Left kidney (tissue), 1 donor: ENCODE measurements at regions not wholly inside any gene's neighbourhood (a gene's known extent, or its start where the extent isn't known, plus 50 kb on each side); places are given as distances from the start of the nearest gene placed in this dataset.

Experiments
- DNase-seq: peaks from one replicate; pipeline ENCODE4 v3.0.0-alpha.2; 2013

DNA sequence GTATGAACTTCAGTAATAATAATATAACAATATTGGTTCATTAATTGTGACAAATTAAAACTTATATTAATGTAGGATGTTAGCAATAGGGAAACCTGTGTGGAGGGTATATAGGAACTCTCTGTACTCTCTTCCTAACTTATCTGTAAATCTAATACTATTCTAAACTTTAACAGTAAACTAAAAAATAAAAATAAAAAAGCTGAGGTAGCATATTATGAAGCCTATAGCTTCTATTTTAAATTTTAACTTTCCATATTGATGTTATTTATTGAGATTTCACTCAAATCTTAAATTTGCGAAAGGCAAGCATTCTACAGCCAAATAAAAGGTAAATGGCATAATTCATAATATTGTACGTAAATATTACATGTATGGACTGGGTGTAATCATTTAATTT lies 326.4 kb downstream of the MEI4 start:
- DNase-seq: no peak

DNA sequence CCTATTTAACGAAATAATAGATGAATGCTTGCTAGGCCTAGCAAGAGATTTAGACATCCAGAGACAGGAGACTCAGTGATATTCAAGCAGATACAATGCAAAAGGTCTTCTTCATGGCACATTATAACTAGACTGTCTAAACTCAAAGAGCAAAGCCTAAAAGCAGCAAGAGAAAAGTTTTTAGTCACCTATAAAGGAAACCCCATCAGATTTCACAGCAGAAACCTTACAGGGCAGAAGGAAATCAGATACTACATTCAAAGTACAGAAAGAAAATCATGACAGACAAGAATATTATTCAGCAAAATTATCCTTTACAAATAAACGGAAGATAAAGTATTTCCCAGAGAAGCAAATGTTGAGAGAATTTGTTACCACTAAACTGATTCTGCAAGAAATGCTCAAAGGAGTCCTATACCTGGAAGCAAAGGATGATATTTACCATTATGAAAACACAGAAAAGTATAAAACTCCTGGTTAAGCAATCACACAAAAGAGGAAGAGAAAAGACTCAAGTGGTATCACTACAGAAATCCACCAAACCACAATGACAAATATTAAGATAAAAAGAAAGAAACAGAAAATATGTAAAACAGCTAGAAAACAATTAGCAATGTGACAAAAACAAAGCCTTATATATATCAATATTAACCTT lies 333.7 kb downstream of the MEI4 start:
- DNase-seq: no peak

DNA sequence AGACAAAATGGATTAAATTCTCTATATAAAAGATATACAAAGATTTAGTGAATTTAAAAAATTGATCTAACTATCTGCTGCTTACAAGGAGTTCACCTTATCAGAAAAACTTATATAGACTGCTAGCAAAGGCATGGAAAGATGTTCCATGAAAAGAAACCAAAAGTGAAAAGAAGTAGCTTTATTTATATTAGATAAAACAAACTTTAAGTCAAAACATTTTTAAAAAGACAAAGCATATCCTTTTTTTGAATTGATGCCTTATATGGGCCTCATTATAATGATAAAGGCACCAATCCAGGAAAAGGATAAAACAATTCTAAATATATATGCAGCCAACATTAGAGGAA lies 334.2 kb downstream of the MEI4 start:
- no peak for DNase-seq

DNA sequence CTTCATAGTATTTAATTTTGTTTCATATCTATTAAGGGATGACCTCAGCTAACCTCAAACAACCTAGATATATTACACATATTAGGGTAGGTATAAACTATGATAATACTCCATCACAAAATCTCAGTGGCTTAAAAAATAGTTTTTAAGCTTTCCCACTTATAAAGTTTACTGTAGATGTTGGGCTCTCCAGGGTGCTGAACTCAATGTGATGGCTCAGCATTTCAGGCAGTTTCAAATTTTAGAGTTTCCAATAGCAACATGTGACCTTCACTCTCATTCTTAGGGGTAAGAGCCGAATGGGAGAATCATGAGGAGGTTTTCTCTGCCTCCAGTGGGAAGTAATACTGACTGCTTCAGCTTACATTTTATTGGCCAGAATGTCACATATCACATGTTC lies 357.3 kb downstream of the MEI4 start:
- no peak for DNase-seq

DNA sequence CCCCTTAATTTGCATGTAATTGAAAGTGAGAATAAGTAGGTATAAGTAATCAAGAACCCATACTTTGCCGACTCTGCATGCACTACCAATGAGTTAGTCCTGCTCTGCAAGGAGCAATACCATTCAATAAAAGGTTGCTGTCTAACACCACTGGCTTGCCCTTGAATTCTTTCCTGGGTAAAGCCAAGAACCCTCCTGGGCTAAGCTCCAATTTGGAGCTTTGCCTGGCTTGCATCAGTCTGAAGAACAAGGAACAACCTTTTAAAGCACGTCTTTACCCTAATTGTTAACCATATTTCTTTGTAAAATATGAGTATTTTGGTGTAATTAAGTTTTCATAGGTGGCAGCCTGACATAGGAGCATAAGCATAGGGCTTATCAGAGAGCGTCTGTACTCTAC lies 367.7 kb downstream of the MEI4 start:
- DNase-seq: no peak

DNA sequence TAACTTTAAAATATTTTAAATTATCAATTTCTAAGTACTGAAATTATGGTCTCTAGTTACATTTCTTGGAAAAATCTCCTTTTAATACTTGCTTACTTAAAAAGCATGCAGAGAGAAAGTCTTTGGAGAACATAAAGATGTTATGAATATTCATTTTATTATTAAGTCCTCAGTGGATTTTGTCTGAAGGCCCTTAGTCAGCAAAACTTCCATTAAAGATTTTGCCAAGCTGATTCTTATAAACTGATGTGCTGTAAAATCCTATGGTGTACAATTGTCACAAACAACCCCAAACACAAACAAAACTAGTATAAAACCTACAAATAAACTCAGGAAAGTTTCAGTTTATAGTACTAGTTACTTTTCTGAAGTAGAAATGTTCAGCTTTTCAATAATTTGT lies 372.7 kb downstream of the MEI4 start:
- no peak for DNase-seq

DNA sequence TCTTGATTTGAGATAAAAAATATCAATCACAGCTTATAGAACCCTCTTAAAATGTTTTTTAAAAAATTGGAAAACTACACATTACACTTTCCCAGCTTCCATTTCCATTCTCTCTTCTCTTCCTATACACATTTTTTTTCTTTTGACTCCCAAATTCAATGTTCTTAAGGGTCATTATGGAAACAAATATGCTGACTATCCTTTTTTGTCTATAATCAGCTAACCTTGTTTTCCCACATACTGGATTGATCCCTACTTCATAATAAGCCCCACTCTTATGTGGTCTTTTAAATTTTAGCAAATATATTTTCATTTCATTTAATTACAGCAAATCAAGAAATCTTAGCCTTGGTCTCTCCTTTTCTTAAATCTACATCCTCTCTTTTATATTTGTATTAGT lies 378.4 kb downstream of the MEI4 start:
- DNase-seq: no peak

DNA sequence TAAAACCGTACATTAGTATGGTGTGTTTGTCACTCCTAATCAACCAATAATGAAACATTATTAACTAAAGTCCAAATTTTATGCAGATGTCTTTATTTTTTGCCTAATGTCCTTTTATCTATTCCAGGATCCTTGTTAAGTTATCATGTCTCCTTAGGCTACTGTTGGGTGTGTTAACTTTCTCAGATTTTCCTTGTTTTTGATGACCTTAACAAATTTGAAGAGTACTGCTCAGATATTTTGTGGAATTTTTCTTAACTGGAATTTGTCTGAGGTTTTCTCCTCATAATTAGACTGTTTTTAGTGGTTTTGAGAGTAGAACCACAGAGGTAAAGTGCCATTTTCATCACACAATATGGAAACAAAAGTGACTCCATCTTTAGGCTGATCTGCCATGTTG lies 406.3 kb downstream of the MEI4 start:
- DNase-seq: no peak

DNA sequence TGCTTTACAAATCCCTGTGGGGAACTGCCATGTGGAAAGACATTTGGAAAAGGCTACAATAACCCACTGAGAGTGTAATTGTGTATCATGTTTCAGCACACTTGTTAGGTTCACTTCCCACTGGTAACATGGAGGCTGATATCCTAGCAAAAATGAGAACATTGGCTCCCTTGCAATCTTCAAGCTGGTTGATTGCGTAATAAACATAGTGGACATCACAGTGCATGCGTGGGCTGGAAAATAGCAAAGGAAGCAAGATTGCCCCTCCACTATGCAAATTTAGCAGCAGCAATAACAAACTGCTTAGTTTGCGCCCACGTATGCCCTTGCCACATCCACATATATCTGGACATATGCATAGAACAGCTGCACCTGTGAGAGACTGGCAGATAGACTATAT lies 410.2 kb downstream of the MEI4 start:
- no peak for DNase-seq

DNA sequence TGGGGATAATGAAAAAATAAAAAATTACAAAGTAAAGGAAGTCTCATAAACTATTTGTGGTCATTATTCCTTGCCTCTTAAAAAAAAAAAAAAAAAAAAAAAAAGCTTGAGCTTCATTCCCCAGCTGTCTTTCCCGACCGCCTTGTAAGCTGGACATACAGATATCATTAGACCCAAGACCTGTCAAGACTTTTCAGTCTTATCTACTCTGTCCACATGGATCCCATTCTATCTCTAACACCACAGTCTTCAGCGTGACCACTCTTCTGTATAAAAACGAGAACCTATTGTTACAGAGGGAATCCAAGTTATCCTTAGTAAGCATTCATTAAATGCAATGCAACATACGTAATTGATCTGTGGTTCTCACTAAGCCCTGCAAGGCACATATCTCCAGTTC lies 423.5 kb downstream of the MEI4 start:
- no peak for DNase-seq

DNA sequence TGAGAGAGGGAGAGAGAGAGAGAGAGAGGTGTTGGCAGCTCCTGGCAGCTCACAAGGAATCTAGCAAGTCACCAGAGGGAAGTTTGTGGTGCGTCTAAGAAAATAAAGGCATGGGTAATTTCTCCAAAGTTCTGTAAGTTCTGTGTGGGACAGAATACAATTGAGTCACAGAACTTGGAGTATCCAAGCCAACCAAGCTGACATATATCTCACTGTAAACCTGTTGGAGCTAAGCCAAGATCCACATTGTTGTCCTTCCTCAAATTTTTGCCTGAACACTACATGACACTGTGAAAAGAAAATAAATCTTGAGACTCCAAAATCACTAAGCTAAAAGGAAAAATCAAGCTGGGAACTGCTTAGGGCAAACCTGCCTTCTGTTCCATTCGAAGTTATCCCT lies 436.7 kb downstream of the MEI4 start:
- no peak for DNase-seq

DNA sequence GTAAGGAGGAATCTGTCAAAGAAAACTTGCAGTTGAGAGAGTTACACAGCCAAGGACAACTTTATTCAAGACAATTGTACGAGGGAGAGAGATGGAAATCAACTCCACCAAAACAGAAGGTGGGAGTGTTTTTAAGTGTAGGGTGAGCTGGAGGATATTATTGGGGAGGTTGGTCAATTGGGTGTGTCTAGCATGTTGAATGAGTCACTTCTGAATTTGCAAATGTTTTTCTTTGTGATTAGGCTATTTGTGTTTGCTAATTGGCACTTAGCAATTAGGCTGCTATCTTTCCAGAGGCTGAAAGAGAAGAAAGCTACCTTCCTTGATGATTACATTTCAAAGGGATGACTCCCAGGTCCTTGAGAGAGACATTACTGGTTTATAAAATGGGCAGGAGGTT lies 441.1 kb downstream of the MEI4 start:
- no peak for DNase-seq

DNA sequence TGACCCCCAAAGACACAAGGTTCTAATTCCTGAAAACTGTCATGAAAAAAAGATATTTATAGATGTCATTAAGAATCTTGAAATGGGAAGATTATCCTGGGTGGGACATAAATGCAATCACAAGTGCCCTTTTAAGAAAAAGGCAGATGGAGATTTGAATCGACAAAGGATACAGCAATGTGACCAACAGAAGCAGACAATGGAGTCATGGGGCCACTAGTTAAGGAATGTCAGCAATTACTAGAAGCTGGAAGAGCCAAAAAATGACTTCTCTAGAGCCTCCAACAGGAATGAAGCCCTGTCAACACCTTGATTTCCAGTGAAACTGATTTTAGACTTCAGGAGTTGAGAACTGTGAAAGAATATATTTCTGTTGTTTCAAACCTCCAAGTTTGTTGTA lies 448.5 kb downstream of the MEI4 start:
- no peak for DNase-seq

DNA sequence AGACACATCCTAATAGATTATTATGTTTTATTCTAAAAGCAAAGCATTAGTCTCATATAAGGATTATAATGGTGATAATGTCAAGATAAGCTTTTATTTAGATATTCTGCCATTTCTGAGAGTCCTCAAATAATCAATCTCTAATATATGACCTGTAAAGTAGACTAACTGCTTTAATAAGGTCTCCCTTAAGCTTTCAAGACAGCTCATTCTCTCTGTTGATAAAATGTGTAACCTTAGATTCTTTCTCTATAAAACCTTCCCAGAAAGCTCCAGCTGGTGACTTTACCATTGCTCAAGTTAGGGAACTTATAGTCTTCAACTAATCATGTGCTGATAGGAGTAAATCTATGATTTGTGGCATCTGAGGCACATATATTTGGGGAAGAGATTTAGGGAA lies 457.8 kb downstream of the MEI4 start:
- no peak for DNase-seq

DNA sequence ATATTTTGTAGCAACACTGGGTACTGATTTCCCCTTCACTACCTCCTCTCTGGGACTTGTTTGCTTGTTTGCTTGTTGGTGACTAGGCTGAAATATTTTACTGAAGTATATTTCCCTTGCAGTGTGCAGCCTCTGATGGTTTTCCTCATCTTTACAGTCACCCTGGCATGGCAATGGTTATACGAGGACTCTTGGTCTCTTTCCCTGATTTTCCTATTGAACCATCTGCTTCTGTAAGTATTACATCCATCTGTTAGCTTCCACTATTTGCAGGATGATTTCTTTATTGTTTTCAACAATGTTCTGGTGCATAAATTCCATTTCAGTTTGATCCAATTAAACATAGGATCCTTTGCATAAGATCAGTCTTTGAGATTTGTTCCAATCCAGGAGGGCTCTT lies 465.1 kb downstream of the MEI4 start:
- DNase-seq: no peak

DNA sequence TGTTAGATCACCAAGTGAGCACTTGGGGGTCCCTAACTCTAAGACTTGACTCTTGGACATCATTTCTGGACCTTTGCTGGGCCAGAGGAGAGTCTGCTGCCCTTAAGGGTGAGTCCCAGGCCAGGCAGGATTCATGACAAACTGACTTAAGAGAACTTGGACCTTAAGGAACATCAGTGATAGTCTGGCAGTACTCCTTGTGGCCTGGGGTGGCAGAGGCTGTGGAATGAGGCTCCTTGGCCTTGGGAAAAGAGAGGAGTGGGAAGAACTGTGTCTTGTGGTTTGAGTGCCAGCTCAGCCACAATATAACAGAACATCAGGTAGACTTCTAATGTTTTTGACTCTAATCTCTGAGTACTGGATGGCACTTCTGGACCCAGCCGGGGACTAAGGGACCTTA lies 478.7 kb downstream of the MEI4 start:
- no peak for DNase-seq

DNA sequence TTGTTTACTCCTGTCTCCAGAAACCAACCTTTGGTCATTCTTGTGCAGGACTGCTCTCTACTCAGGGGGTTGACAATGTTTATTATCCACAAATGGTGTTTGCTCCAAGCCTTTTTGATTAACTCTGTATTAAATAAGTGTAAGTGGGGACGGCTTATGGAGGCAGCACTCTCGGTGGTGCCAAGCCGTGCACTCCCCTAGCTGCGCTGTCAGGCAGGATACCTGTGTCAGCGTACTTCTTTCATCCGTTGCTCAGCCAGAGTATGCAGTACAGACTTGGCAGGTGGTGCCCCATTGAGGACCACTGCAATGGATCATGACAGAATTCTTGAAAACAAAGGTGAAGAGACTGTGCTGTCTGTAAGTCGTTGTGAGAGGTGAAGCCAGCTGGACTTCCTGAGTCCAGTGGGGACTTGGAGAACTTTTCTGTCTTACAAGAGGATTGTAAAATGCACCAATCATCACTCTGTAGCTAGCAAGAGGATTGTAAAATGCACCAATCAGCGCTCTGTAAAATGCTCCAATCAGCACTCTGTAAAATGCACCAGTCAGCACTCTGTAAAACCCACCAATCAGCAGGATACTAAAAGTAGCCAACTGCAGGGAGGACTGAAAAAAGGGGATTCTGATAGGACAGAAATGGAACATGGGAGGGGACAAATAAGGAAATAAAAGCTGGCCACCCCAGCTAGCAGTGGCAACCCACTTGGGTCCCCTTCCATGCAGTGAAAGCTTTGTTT lies 480.0 kb downstream of the MEI4 start:
- no peak for DNase-seq

DNA sequence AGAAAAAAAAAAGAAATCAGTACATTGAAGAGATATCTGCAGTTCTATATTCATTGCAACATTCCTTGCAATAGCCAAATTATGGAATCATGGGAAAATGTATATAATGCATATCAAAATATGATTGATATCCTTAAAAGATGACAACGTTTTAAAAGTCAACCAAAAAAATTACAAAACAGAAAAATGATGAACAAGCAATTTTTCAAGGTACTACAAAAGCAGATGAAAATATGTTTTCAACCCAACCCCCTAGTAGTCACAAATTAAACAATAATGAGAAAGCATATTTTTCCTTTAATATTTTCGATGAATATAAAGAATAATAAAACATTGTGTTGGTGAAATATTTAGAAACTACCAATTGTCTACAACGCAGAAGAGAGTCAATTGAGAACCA lies 497.6 kb downstream of the MEI4 start:
- DNase-seq: no peak

DNA sequence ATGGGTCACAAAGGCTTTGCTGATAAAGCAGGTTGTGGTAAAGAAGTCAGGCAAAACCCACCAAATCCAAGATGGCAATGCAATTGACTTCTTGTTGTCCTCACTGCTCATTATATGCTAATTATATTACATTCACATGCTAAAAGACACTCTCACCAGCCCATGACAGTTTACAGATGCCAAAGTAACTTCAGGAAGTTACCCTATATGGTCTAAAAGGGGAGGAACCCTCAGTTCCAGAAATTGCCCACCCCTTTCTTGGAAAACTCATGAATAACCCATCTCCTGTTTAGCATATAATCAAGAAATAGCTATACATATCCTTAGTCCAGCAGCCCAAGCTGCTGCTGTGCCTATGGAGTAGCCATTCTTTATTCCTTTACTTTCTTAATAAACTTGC lies 501.1 kb downstream of the MEI4 start:
- DNase-seq: no peak

DNA sequence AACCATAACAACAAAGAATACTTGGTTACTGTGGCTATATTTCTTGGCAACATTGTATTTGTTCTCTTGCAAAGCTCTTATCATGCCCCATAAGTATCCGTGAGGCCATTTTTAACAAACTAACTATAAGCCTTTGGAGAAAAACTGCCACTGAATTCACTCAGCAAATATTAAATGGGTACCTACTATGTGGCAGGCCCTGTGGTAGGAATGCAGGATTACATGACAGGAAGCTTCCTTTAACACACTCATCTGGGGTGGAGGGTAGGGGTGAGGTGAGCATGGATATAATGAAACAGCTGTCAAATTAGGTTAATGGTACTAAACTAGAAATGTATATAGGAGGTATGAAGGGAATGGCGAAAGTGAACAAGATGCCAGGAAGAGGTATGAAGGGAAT lies 504.8 kb downstream of the MEI4 start:
- DNase-seq: no peak

DNA sequence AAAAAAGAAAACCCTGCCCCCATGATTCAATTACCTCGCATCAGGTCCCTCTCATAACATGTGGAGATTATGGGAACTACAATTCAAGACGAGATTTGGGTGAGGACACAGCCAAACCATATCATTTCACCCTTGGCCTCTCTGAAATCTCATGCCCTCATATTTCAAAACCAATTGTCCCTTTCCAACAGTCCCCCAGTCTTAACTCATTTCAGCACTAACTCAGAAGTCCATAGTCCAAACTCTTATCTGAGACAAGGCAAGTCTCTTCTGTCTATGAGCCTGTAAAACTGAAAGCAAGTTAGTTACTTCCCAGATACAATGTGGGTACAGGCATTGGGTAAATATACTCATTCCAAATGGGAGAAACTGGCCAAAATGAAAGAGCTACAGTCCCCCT lies 536.1 kb downstream of the MEI4 start:
- DNase-seq: no peak

DNA sequence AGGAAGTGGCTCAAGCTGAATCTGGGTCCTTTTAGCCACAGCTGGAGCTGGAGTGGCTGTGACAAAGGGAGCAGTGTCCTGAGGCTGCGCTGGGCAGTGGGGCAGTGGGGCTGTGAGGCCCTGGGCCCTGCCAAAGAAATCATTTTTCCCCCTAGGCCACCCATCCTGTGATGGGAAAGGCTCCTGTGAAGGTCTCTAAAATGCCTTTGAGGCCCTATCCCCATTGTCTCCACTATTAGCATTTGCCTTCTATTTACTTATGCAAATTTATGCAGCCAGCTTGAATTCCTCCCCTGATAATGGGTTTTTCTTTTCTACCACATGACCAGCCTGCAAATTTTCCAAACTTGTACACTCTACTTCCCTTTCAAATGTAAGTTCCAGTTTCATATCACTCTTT lies 539.2 kb downstream of the MEI4 start:
- no peak for DNase-seq

DNA sequence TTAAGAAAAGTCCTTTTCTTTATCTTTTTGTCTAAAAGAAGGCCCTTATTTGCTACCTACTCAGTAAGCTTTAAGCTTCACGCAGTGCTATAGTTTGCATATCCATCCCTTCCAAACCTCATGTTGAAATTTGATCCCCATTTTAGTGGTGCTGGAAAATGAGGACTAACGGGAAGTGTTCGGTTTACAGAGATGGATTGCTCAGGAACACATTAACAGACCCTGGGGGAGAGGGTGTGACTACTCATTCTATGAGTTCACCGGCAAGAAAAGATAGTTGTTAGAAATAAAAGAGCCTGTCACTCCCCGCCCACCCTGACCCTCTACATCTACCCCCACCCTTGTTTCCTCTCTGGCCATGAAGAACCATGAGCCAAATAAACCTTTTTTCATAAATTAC lies 546.2 kb downstream of the MEI4 start:
- no peak for DNase-seq

DNA sequence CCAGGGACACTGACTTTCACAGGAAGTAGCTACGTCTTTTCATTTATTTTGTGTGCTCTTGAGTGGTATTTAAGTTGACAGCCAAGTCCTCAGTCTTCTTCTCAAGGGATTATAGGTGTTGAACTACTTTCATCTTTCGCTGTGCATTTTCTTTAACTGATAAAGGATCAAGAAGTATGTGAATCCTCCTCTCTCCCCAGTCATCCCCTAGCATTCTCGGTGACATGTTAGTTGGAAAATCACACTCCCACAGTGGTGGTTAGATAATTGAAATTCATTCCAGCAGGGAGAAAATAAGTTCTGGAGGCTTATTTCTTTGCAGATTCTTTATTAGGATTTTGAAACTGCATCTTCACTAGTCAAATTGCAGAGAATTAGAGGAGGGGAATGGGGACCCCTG lies 569.4 kb downstream of the MEI4 start:
- DNase-seq: no peak

DNA sequence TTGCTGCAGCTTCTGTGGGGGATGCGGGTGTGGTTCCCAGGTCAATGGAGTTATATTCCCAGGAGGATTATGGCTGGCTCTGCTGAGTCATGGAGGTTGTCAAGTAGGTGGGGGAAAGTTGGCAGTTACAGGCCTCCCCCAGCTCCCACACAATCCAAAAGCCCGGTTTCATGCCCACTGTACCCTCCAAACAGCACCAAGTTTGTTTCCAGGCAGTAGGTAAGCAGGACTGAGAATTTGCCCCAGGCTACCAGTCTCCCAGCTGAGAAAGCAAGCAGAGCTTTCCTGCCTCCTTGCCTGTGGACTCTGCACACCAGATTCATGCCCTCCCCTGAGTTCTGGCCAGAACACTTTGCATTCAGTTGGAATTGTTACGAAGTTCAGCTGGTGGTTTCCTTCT lies 578.2 kb downstream of the MEI4 start:
- DNase-seq: no peak
